ENCODE measurements at regions not wholly inside any gene's neighbourhood (a gene's known extent, or its start where the extent isn't known, plus 50 kb on each side); places are given as distances from the start of the nearest gene placed in this dataset.

DNA sequence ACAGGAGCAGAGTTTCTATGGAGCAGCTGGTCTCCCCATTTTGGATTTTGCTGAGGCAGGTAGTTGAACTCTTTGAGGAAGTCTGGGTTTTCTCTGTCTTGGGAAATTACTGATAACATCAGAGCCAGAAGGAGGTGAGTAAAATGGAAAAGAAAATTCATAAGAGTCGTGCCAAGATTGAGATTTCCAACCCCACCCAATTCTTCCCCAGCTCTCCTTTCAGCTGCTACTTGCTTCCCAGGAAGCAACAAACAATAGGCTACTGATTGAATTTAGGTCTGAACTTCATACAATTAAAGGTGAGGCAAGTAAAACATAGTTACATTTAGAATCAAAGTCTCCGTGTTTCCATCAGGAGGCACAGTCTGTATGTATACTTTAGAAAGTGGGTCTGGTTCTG is 54.6 kb upstream of the EOLA2 start:
- DNase-seq (ENCODE audit: low read depth) = no peak

DNA sequence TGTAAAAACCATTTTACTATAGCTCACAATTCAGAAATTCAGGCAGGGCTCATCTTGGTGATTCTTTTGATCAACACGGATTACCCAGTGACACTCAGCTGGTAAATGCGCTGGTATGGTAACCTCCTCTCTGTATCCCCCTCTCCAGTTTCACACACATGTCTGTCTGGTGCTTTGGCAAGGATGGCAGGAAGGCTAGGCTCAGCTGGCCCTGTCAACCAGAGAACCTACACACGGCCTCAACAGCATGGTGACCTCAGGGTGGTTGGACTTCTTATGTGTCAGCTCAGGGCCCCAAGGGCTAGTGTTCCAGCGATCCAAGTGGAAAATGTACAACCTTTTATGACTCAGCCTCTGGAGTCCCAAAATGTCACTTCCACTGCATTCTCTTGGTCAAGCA is 55.7 kb upstream of the EOLA2 start:
- no peak for DNase-seq (ENCODE audit: low read depth)

DNA sequence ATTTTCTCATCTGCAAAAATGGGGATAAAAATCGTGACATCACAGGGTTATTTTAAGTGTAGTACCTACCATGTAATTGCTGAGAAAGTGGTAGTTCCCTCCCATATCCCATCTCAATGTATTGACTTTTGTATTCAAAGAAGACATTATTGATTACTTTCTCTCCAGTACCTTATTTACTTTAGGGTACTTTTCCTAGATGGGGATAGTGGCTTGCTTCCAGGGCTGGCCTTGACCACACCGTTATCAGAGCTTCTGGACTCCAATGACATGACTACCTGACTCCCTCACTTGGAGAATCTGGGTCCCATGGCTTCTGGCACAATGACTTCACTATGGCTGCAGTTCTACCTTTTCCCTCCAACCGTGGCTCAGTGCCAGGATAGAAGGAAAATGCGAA is 58.2 kb upstream of the EOLA2 start:
- no peak for DNase-seq (ENCODE audit: low read depth)

DNA sequence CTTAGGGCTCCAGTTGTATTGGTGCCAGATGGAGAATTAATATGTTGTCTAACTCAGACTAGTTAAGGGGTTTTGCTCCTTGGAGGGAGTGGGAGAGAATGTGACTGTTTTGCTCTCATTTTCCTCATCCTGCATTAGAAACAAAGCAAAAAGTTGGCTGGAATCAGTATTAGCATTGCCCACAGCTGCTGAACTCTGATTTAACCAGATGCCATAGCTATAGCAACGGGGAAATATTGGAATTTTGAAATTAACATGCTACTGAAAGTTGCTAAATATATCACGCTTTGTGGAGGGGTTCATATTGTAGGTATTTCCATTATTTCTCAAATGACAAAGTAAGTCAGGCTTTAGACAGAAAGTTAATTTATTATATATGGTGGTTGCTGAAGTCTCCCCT is 66.7 kb upstream of the EOLA2 start:
- no peak for DNase-seq (ENCODE audit: low read depth)

DNA sequence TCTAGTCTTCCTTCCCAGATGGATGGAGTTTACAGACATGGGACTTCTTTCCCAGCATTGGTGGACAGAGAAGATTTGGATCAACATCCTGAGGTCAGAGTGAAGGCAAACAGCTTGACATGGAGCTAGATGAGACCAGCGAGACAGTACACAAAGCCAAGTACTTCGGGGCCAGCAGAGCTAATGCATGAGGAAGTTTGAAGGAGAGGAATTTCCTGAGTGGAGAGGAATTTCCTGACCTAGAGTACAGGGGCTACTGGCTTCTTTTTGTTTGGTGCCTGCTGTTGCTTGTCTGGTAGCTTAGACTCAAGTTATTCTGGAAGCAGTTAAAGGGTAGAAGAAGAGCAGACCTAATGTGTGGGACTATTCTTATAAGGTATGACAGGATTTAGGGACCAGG is 69.1 kb upstream of the EOLA2 start:
- no peak for DNase-seq (ENCODE audit: low read depth)

DNA sequence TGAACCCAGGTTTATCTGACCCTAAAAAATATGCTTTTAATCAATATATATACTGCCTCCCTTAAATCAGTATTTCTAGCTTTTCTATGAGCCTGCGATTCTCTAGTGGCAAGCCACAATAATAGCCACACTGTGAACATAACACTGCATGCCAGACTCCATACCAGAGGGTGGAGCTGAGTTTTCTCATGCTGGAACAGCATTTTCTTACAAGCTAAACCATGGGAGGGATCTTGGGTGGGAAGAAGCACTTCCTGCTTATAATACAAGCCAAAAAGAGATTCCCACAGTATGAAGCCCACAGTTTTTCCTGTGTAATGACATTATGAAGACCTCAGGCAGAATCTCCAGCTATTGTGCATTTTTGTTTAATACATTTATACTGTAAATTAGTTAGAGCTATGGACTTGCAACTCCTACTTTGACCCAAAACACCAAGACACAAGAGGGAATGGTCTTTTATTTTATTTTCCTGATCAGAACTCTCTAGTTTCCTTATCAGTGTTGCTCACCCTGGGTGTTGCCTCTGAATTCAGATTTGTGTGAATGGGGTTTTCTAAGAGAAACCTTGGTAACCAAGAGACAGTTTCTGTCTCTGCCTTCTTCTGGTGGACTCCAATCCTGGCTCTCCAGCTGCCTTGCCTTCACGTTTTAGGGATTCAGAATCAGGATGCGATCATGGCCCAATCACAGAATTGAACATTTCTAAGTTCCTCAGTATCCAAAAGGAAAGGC is 74.5 kb upstream of the EOLA2 start:
- DNase-seq (ENCODE audit: low read depth) = no peak

DNA sequence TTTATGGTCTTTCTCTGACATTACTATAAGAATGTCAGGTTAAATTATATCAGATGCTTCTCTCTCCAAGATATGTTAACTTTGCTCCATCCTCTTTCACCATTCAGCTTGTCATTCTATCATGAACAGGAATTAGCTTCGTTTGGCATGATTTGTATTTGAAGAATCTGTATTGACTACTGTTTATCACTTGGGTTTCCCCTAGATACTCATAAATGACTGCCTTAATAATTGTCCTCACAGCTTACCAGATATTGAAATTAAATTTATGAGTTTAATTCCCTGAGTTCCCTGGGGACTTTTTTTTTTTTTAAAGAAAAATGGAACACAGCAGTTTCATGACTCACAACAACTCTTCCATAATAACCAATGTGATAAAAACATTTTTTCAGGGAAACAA is 76.2 kb upstream of the EOLA2 start:
- DNase-seq (ENCODE audit: low read depth) = no peak

DNA sequence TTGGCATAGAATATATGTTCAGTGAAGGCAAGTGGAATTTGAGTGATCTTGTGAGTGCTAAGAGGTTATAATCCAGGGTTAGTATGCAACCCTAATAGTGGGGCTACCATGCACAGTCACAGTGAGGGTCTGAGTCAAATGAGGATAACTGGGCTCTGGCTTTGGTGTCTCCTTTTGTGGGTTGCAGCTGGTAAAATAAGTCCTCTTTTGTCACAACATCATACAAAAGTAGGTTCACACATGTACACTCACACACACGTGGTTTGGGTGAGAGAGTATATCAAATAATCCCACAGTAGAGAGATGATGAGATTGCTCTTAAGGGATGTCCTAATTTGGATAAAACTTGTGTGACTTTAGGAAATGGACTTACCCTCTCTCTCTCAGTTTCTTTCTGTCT is 79.6 kb upstream of the EOLA2 start:
- no peak for DNase-seq (ENCODE audit: low read depth)

DNA sequence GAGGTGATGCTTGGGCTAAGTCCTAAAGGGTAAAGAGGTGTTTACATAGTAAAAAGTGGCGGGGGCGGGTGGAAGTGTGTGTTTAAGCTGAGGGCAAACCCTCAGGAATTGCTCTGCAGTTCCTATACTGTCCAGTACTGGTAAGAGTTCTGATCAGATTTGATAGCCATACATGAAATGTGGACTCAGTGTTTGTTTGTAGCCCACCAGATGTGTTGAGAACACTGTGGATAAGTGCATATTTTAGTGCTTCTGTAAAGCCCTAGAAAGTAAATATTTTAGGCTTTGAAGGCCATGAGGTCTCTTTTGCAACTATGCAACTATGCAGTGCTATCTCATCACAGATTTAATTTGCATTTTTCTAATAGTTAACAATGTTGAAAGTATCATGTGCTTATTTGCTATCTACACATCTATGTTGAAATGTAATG is 80.7 kb upstream of the EOLA2 start:
- no peak for DNase-seq (ENCODE audit: low read depth)

DNA sequence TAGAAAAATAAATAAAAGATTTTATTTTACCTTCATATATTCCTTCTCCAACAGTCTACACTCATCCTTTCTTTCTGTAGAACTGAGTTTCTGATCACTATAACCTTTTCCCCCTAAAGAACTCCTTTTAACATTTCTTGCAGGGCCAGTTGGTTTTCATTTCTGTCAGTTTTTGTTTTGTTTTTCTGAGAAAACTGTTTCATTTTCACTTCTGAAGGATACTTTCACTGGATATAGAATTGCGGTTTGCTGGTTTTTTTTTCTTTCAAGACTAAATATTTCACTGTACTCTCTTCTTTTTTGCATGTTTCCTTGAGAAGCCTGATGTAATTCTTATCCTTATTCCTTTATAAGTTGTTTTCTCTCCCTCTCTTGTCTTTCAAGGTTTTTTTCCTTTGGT is 90.4 kb upstream of the EOLA2 start:
- DNase-seq (ENCODE audit: low read depth) = no peak

DNA sequence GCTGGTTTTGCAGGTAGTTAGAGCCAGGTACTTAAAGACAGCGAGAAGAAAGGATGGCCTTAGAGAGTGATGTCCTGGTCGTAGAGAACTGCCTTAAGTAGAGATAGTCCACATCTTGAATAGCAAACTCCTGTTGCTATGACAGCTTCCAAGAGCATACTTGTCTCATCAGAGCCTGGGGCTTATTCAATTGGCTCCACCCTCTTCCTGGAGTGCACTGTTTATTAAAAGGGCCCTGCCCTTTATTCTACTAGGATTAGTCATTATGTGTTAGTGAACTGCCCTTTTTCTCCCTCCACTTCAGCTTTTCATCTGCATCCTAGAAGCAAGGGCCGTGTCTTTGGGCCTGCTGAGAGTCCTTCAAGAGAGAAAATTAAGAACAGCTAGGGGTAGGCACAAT is 94.5 kb upstream of the EOLA2 start:
- DNase-seq (ENCODE audit: low read depth) = no peak

DNA sequence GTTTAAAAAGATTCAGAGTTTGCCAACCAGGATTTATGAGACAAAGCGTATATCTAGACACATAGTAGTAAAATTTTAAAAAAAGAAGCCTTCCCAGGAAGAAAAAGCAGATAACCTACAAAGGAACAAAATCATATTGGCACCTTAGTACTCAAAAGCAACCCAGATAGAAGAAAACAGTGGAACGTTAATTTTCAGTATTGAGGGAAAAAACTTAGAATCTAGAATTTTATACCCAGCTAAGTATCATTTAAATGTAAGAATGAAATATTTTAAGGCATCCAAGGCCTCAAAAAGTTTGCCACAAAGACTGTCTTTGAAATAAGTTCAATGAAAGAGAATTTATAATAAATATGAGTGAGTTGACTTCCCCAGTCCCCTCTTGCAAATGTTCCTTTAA is 96.5 kb upstream of the EOLA2 start:
- no peak for DNase-seq (ENCODE audit: low read depth)

DNA sequence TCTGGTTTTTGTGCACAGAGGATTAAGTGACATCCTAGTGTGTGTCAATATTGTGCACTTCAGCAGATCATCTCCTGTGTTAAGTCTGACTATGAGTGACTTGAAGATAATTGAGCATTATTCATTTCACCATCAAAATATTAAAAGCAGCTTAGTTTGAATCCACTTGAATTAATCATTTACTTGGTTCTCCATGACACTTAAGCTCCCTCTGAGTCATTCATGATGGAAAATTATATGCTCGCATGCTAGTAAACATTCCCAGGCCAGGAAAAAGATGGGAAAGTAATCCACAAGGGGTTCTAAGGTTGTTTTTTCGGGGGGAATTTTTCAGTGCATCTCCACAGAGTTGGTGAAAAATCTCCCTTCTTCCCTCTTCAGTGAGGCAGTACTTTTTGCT is 97.2 kb upstream of the EOLA2 start:
- DNase-seq (ENCODE audit: low read depth) = no peak

DNA sequence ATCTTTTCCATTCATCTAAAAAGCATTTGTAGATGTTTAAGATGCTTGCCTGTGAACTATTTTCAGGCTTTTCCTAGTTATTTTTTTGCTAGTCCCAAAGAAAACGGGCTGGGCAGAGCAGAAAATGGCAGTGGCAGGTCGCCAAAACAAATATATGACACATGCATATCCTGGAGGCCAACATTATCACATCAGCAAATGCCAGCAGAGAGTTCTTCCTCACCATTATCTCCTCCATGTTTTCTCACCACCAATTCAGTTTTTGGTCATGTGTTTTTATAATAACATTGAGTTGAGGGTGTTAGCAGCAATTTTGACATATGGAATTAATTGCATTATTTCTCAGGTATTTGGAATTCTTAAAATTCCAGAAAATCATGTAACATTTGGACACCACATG is 97.9 kb upstream of the EOLA2 start:
- no peak for DNase-seq (ENCODE audit: low read depth)

DNA sequence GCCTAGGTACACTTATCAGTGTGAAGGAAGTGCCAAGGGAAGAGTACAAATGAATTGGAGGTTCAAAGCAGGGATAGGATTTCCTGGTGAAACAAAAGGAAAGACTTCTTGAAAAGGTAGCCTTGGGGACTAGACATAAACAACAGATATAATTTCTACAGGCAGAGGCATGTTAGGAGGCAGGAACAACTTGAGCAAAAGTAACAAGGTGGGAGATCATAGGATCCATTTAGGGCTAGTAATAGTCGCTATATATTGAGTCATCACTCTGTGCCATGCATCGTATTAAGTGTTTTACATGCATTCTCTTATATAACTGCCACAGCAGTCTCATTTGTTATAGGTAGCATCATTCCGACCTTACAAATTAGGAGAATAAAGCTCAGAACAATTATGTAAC is 98.3 kb upstream of the EOLA2 start:
- no peak for DNase-seq (ENCODE audit: low read depth)

DNA sequence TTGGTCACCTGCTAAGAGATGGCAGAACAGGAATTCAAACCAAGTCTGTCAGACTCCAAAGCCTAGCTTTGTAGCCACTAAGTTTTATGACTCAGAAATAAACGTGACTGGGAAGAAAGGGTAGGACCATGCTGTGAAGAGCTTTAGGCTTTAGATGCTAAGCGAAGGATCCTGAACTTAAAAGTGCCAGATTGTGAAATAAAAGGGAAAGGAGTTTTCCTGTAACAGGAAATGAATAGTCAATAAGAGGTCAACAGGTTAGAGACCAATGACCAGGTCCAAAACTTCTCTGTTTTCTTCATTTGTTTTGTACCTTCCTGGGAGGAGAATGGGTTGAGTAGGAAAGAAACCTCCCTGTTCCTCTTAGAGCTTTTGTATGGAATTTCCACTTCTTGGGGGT is 98.8 kb upstream of the EOLA2 start:
- no peak for DNase-seq (ENCODE audit: low read depth)

DNA sequence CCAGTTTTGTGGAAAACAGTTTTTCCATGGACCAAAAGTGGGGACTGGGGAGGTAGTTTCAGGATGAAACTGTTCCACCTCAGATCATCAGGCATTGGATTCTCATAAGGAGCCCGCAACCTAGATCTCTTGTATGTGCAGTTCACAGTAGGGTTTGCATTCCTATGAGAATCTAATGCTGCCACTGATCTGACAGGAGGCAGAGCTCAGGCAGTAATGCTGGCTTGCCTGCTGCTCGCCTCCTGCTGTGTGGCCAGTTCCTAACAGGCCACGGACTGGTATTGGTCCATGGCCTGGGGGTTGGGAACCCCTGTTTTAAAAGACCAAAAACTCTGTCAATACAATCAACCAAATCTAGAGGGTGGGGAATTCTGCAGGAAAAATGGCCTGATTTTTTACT is 100.0 kb upstream of the EOLA2 start:
- no peak for DNase-seq (ENCODE audit: low read depth)

DNA sequence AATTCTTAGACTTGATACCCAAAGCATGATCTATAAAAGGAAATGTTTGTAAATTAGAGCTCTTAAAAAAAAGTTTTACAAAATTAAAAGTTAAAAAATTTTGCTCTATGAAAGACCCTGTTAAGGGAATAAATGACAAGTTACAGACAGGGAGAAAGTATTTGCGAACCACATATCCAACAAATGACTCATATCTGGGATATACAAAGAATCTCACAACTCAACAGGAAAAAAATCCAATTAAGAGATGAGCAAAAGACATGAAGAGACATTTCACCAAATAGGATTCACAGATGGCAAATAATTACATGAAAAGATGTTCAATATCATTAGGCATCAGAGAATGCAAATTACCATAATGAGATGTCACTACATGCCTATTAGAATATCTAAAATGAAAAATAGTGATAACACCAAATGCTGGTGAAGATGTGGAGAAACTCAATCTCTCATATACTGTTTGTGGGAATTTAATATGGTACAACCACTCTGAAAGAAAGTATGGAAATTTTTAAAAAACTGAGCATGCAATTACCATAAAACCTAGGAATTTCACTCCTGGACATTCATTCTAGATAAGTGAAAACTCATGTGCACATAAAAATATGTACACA is 100.8 kb upstream of the EOLA2 start:
- DNase-seq (ENCODE audit: low read depth) = no peak

DNA sequence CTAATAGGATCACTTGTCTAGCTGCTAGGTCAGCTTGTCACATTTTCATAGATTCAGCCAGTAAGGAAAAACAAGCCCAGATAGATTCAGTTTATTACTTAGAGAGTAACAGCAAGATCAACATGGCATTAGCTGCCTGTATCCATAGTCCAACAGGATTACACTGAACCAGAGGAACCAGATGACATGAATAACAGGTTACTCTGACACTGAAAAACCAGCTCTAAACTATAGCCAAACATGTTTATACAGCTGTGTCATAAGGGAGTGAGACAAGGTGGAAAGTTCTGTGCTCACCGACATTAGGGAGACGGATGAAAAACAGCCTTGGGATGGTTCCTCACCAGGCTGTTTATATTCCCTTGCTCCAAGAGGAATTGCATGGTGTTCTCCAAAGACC is 102.9 kb upstream of the EOLA2 start:
- no peak for DNase-seq (ENCODE audit: low read depth)

DNA sequence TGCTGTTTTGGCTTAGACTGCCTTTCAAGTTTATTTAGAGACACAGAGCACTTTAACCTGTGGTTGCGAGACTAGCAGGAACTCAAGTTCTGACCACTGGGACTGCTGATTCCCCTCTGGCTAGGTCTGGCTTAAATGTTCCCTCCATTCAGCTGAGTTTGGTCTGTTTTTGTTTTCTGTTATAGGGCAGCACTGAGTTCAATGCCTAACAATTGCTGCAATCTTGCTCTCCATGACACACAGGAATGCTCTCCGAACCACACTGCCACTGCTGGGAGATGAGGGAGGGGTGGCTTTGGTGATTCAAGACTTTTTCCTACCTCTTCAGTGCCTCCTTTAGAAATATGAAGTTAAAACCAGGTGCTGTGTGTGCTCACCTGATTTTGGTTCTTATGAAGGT is 106.3 kb upstream of the EOLA2 start:
- no peak for DNase-seq (ENCODE audit: low read depth)

DNA sequence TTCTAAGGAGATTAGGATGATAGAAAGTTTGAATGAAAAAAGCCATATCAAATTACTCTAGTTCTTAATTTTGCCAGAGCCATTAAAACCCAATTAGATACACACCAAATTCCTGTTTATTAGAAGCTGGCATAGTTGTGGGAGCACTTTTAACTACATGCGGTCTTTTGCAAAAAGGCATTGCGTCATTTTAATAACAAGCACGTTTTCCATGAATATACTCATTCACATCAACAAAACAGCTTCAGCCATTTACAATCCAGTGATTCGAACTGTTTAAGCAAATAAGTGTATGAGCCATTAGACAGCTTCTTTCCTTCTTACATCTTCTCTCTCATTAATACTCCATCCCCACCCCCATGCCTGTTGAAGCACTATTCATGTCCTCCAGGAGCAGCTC is 109.5 kb upstream of the EOLA2 start:
- DNase-seq (ENCODE audit: low read depth) = no peak

DNA sequence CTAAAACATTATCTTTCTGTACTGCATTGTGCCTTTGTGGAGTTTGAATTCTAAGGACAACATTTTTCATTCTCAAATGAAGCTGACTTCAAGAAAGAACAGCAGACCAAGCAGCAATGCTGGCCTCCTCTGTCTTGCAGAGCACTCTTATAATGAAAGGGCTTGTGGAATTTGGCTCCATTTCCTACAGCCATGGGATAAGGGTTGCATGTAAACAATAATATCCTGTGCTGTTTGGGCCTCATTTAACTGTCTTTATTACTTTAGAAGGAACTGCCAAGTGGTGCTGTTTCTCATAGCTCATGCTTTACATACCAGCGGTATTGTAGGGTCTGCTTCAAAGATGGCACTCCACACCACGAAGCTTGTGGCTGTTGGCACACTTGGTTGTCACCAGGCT is 111.4 kb upstream of the EOLA2 start:
- DNase-seq (ENCODE audit: low read depth) = no peak

DNA sequence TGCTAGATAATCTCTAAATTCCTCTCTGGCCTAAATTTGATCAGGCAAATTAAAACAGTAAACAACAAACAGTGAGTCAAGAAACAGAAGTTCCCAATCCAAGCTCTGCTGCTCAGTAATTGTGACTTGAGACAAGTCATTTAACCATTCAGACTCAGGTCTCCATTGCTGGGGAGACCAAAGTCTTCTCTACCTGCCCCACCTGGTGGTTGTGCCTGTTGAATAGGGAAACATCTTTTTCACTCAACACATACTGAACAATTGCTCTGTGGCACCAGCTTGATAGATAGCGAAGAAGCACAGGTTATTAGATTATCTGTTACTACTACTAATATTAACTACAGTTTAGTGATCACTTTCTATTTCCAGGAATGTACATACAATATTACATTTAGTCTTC is 112.1 kb upstream of the EOLA2 start:
- DNase-seq (ENCODE audit: low read depth) = no peak

DNA sequence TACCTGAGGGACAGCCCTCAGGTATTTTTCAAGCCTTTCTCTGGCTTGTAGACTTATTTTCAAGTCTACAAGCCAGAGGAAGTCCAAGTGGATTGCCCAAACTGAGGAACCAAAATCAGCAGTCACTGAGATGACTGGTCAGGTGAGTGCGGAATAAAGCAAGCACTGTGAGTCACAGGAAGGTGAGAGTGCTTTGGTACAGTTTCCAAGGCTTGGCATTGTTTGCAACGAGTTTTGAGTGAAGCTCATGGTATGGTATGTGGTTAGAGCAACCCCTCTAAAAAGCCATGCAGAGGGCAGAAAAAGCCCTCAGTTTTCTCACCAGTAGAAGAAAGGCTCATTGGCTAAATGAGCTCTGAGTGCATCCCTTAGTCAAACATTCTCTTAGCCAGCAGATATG is 112.8 kb upstream of the EOLA2 start:
- DNase-seq (ENCODE audit: low read depth) = no peak
